ENCODE measurements at regions not wholly inside any gene's neighbourhood (a gene's known extent, or its start where the extent isn't known, plus 50 kb on each side); places are given as distances from the start of the nearest gene placed in this dataset.

DNA sequence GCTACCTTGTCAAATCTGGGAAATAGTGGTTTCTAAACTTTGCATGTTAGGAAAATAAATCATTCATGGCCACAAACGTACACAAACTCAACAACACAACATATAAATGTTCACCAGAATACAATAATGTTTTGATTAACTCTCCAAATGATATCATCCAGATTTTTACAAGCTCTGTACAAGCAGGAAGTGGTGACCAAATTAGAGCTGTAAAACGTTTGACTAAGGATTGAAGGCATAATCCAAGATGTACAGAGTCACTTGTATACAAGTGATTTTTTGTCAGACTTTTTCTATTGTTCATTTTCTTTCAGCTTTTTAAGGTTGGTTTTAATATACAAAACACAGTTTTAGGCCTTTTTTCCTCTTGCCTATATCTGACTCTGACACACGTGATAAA lies 748.4 kb upstream of the GRM7 start:
- no peak for DNase-seq (ENCODE audit: low read depth, low spot score)
- no peak overlapping the region for H3K27ac ChIP-seq

DNA sequence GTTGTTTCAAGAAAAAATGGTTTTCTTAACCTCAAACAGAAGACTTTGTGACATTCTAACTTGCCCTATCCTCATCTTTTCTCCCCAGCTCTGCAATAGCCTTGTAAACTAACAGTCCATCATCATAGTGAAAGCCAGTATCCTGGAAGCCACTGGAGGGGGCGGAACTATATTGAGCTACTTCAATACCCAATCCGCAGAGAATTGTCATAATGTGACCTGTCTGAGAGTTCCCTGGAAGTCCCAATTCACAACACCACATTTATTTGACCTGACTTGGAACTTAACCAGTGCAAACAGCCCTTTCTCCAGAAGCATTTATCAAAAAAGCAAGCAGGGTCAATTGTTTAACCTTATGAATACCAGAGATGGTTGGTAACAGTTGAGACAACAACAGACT lies 747.6 kb upstream of the GRM7 start:
- DNase-seq (ENCODE audit: low read depth, low spot score) = no peak
- H3K27ac ChIP-seq = no peak overlapping the region

DNA sequence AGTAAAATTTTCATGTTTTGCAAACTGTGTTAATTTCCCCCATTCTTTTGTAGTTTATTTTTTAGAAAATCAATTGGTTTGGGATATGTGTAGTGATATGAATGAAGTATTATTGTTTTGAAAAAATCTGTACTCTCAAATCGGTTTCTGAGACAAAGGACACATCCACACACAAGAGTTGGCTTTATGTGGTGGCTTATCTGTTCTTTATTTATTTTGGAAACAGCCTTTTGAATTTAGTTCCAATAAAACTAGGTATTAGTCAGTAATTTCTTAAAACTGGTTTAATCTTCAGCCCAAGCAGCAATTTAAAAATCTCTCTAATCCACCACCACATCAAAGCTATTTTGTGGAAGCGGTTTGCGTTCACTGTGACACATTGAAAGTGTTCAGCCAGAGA lies 741.5 kb upstream of the GRM7 start:
- H3K27ac ChIP-seq = no peak overlapping the region
- no peak for DNase-seq (ENCODE audit: low read depth, low spot score)

- no peak overlapping the region for H3K27ac ChIP-seq
- DNase-seq (ENCODE audit: low read depth, low spot score) = no peak
Measured at GRCh38 chr3:6120786-6121185, 740.1 kb upstream of the GRM7 start.

DNA sequence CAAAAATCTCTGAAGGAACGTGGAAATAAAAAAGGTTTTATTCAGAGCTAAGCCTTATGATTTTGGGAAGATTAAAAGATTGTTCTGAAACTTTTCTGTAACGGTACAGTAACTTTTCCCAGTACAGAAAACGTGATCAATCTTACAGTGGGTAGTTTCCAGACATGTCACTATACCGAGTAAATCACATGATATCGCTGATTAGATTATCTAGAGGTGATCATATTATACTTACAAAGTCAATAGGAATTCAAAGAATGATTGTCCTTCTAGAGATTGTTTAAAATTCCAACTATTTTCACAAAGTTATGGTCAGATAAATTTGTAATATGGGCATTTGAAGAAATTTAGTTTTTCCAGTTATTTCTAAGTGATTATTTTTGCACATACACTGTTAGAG lies 736.0 kb upstream of the GRM7 start:
- DNase-seq (ENCODE audit: low read depth, low spot score) = no peak
- H3K27ac ChIP-seq = no peak overlapping the region

DNA sequence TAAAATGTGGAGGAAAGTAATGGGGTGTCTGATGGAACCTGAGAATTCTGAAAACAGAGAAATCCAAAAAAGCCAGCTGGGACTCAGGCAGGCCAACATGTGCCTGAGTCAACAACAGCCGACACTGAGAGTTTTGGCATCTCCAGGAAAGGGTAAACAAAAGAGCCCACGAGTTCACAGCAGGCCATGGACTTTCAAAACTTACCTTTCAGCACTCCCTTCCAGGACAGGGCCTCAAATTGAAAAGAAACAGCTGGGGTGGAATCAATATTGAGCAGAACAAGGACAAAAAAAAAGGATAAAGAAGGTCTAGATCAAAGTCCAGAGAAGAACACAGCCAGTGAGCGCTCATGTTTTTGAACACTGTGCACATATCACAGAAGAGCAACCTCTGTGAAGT lies 735.4 kb upstream of the GRM7 start:
- H3K27ac ChIP-seq = no peak overlapping the region
- no peak for DNase-seq (ENCODE audit: low read depth, low spot score)

DNA sequence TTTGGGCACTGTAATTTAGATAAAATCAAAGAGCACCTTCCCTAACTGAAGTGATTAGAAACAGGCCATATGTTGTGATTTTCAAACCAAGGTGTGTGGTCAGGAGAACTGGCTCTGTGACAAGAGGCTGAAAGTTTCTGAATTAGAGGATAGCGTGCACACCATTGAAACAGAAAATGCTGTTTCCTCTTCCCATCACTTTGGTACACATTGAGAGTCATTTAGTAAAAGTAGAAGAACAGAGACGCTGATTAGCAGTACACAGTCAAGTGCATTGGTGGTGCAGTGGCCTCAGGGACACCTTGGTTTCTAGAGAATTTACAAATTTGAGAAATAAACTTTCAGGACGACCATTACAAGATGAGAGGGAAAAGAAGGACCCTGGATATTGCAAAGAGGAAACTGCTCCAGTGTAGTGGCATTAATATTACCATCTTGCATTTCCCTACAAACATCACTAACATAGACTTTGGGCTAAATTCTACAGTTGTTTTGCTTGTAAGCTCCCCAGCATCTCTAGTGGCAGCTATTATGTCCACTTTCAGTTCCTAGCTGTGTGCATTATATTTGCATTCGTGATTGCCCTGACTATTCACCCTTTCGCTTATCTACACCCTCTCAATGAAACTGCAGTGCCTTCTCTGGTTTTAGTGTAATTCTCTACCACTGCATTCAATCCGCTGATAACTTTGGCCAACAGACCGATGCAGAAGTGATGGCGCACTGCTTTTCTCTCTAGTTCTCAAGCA lies 728.1 kb upstream of the GRM7 start:
- H3K27ac ChIP-seq = no peak overlapping the region
- no peak for DNase-seq (ENCODE audit: low read depth, low spot score)

- no peak overlapping the region for H3K27ac ChIP-seq
- DNase-seq (ENCODE audit: low read depth, low spot score) = no peak
Measured at GRCh38 chr3:6142707-6143106, 718.2 kb upstream of the GRM7 start.

GRCh38 chr3:6147883-6148282 lies 713.0 kb upstream of the GRM7 start:
- H3K27ac ChIP-seq = no peak overlapping the region
- no peak for DNase-seq (ENCODE audit: low read depth, low spot score)

GRCh38 chr3:6155650-6156338 lies 705.1 kb upstream of the GRM7 start:
- DNase-seq (ENCODE audit: low read depth, low spot score) = no peak
- no peak overlapping the region for H3K27ac ChIP-seq

DNA sequence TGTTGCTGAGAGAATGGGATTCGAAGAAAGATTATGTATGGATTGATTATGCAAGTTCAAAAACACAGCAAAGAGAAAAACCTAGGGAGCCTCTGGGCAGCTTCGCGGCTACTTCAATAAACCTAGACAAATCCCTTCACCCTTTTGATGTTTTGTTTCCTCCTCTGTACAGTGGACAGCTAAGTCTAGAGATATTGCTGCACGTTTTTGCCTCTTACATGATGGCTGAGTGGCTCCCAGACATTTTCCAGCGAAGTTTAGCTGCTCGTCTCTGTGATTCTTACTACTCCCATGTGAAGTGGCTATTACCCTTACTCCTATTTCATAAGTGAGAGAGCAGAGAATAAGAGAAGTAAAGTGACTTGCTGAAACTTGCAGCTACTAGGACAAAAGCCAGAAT lies 695.0 kb upstream of the GRM7 start:
- DNase-seq (ENCODE audit: low read depth, low spot score) = no peak
- no peak overlapping the region for H3K27ac ChIP-seq

GRCh38 chr3:6168256-6168655 lies 692.7 kb upstream of the GRM7 start:
- DNase-seq (ENCODE audit: low read depth, low spot score) = no peak

GRCh38 chr3:6172871-6173642 lies 687.9 kb upstream of the GRM7 start:
- no peak overlapping the region for H3K27ac ChIP-seq
- DNase-seq (ENCODE audit: low read depth, low spot score) = no peak

More at GRCh38 chr3:6168256-6168655, 692.7 kb upstream of the GRM7 start:
- H3K27ac ChIP-seq = no peak overlapping the region

DNA sequence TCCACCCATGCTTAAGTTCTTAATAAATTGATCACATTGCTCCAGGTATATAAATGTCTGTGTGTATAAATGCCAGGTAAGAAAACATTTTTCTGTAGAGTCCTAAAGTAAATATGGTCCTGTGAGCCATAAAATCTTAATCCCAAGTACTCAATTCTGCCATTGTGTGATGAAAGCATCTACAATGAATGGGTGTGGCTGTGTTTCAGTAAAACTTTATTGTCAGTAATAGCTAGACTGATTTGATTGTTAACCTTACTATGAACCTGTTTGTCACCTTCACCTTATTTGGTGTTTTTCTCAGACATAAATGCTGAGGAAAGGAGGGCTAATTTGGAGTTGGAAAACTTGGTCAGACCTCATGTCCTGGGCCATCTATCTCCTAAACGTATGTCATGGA lies 683.5 kb upstream of the GRM7 start:
- DNase-seq (ENCODE audit: low read depth, low spot score) = no peak
- H3K27ac ChIP-seq = no peak overlapping the region

DNA sequence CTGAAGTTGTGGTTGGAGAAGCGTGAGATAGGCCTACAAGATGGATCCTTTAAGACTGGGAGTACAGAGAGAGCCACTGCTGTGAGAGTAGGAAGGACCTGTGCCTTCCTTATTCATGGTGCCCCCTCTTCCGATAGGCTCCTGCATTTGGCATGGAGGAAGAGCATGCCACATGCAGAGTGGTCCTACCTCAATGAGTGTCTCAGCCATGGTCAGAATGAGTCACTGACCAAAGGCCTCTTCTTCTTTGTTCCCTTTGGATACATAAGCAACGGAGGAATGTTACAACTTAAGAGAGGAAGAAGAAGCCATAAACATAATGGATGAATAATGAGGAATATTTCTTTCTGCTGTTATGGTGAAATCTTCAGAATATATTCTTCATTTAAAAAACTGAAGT lies 681.2 kb upstream of the GRM7 start:
- no peak overlapping the region for H3K27ac ChIP-seq
- DNase-seq (ENCODE audit: low read depth, low spot score) = no peak

DNA sequence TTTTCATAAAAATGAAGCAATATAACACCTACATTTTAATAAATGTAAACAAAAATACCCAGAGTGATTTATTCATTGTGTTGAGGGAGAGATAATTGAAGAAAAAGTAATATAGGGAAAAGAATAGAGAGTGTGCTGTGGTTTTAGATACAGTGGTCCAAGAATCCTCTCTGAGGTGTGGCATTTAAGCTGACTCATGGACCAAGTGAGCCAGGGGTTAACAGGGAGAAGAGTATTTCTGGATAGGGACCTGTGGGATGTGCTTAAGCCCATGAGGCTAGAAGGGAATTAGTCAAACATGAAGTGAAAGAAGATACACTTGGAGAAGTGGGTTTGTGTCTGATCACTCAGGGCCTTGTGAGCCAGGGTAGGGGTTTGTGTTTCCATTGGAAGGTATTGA lies 680.7 kb upstream of the GRM7 start:
- DNase-seq (ENCODE audit: low read depth, low spot score) = no peak
- H3K27ac ChIP-seq = no peak overlapping the region

DNA sequence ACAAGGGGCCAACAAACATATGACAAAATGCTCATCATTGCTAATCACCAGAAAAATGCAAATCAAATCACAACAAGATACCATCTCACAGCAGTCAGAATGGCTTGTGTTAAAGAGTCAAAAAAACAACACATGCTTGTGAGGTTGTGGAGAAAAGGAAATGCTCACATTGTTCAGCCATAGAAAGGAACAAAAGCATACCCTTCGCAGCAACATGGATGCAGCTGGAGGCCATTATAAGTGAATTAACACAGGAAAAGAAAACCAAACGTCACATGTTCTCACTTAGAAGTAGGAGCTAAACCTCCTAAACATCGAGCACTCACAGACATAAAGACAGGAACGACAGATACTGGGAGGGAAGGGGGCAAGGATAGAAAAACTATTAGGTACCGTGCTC lies 678.4 kb upstream of the GRM7 start:
- no peak for DNase-seq (ENCODE audit: low read depth, low spot score)

DNA sequence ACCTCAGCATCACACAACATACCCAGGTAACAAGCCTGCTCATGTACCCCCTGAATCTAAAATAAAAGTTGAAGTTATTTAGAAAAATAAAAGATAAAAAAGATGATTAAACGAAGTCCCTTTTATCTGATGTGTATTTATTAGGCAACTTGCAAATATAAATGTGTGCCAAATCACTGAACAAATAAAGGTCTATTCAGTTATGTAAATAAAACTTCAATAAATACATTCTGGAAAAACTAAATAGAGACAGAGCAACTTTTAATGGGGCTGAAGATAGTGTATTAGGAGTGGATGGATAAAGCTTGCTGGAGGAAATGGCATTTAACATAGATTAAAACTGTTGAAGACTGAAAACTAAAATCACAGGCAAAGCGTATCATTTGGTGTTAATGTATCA lies 678.0 kb upstream of the GRM7 start:
- no peak overlapping the region for H3K27ac ChIP-seq
- no peak for DNase-seq (ENCODE audit: low read depth, low spot score)

More for the DNA sequence above, 678.4 kb upstream of the GRM7 start:
- no peak overlapping the region for H3K27ac ChIP-seq

GRCh38 chr3:6189384-6189783 lies 671.5 kb upstream of the GRM7 start:
- no peak for DNase-seq (ENCODE audit: low read depth, low spot score)

DNA sequence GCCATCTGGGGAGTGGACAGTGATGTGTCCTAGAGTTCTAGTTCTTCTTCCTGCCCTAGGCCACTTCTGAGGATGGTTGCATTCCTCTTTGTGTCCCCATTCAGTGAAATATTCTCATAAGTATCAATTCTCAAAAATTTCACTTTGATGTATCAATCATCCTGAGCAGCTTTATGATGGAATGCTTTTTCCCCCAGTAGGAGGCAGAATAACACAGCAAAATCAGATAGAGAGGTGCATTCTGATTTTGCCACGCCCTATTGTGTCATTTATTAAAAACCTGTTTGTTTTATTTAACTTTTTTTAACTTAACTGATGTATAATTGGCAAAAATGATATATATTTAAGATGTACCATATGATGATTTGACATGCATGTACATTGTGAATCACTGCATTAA lies 656.0 kb upstream of the GRM7 start:
- DNase-seq (ENCODE audit: low read depth, low spot score) = no peak
- H3K27ac ChIP-seq = no peak overlapping the region

More at GRCh38 chr3:6189384-6189783, 671.5 kb upstream of the GRM7 start:
- H3K27ac ChIP-seq = no peak overlapping the region
